ENCODE measurements at regions not wholly inside any gene's neighbourhood (a gene's known extent, or its start where the extent isn't known, plus 50 kb on each side); places are given as distances from the start of the nearest gene placed in this dataset.

GRCh38 chr3:127064391-127065137 lies 81.6 kb downstream of the PLXNA1 start:
- Histone ChIP-seq H3K27me3 (no peaks in the 10 kb centered on the region), H3K27ac (no peak overlapping the region), H3K9me3 (peaks cover 0 to 4% of the 10 kb centered on the region in 2 donors), H3K36me3 (no peaks in the 10 kb centered on the region), H3K4me1 (no peaks in the 10 kb centered on the region), H3K4me3 (no peak overlapping the region)
- no peak for DNase-seq (ENCODE audit: low spot score)
- TF ChIP-seq CTCF (IDR thresholded peaks at IDR 0.05), result no peak

- H3K4me1 ChIP-seq, result no peaks in the 10 kb centered on the region
- peaks cover 0 to 3% of the 10 kb centered on the region in 2 donors for H3K9me3 ChIP-seq
- H3K27ac ChIP-seq, result no peak overlapping the region
- H3K27me3 ChIP-seq, result no peaks in the 10 kb centered on the region
- DNase-seq (ENCODE audit: low spot score), result no peak
- H3K36me3 ChIP-seq, result no peaks in the 10 kb centered on the region
- no peak overlapping the region for H3K4me3 ChIP-seq
- TF ChIP-seq CTCF (IDR thresholded peaks at IDR 0.05), result no peak
Measured at GRCh38 chr3:127065138-127065427, 82.2 kb downstream of the PLXNA1 start.

- no peaks in the 10 kb centered on the region for H3K27me3 ChIP-seq
- no peaks in the 10 kb centered on the region for H3K36me3 ChIP-seq
- H3K4me1 ChIP-seq, result no peaks in the 10 kb centered on the region
- no peak overlapping the region for H3K4me3 ChIP-seq
- DNase-seq (ENCODE audit: low spot score), result no peak
- no peak for TF ChIP-seq CTCF (IDR thresholded peaks at IDR 0.05)
- H3K27ac ChIP-seq, result no peak overlapping the region
- no peaks in the 10 kb centered on the region for H3K9me3 ChIP-seq
Measured at GRCh38 chr3:127065561-127066290, 82.8 kb downstream of the PLXNA1 start.

- Histone ChIP-seq H3K4me3 (no peak overlapping the region), H3K27me3 (no peaks in the 10 kb centered on the region), H3K4me1 (no peaks in the 10 kb centered on the region), H3K27ac (no peak overlapping the region), H3K36me3 (no peaks in the 10 kb centered on the region), H3K9me3 (no peaks in the 10 kb centered on the region)
- DNase-seq (ENCODE audit: low spot score), result no peak
- TF ChIP-seq CTCF (IDR thresholded peaks at IDR 0.05), result no peak
Measured at GRCh38 chr3:127066635-127067034, 83.7 kb downstream of the PLXNA1 start.

GRCh38 chr3:127067116-127067910 lies 84.4 kb downstream of the PLXNA1 start:
- H3K27me3 ChIP-seq, result no peaks in the 10 kb centered on the region
- no peak overlapping the region for H3K4me3 ChIP-seq
- H3K4me1 ChIP-seq, result no peaks in the 10 kb centered on the region
- no peak overlapping the region for H3K27ac ChIP-seq
- H3K9me3 ChIP-seq, result no peaks in the 10 kb centered on the region
- TF ChIP-seq CTCF (IDR thresholded peaks at IDR 0.05), result no peak
- DNase-seq (ENCODE audit: low spot score), result no peak
- no peaks in the 10 kb centered on the region for H3K36me3 ChIP-seq

Data from right atrium auricular region (tissue), 2 donors.